MCF 10A (cell line): ENCODE measurements at regions not wholly inside any gene's neighbourhood (a gene's known extent, or its start where the extent isn't known, plus 50 kb on each side); places are given as distances from the start of the nearest gene placed in this dataset.

Source experiments
- BruUV-seq: library from RNA; stranded (reverse); fragments of 400-500 nt; replicated peaks from 2 replicates; lab custom pipeline; 2021; lab: Mats Ljungman, UMichigan
- CTCF ChIA-PET: fragments of 300-600 bp; sonication (Branson Sonifier 250); formaldehyde crosslinking; extraction: SDS; loops from one replicate; lab custom pipeline; 2021; ENCODE audit warnings: antibody characterized with exemption, inconsistent platforms; lab: Yijun Ruan, JAX
- POLR2A ChIA-PET: fragments of 300-600, 350-650 bp; sonication (Branson Sonifier 250); formaldehyde crosslinking; extraction: SDS; loops from one replicate; lab custom pipeline; 2020; ENCODE audit warnings: antibody characterized with exemption, inconsistent platforms; lab: Yijun Ruan, JAX
- DNase-seq: peaks from one replicate; pipeline ENCODE4 v3.0.0-alpha.2; 2018; ENCODE audit not compliant: unreplicated experiment
- H3K27ac Mint-ChIP-seq: one replicate; pipeline ENCODE4 v1.8.0; 2022; ENCODE audit warnings: mild to moderate bottlenecking, low read depth, mixed read lengths; ENCODE audit not compliant: unreplicated experiment
- H3K27me3 Mint-ChIP-seq: one replicate; pipeline ENCODE4 v1.8.0; 2022; ENCODE audit warnings: mixed read lengths; ENCODE audit not compliant: insufficient read depth, unreplicated experiment
- H3K36me3 Mint-ChIP-seq: one replicate; pipeline ENCODE4 v1.8.0; 2022; ENCODE audit warnings: mild to moderate bottlenecking, moderate library complexity, mixed read lengths; ENCODE audit not compliant: insufficient read depth, unreplicated experiment
- H3K4me1 Mint-ChIP-seq: one replicate; pipeline ENCODE4 v1.8.0; 2022; ENCODE audit warnings: mixed read lengths; ENCODE audit not compliant: insufficient read depth, unreplicated experiment
- H3K4me3 Mint-ChIP-seq: one replicate; pipeline ENCODE4 v1.8.0; 2022; ENCODE audit warnings: mild to moderate bottlenecking, moderate library complexity, mixed read lengths; ENCODE audit not compliant: unreplicated experiment
- H3K9me3 Mint-ChIP-seq: one replicate; pipeline ENCODE4 v1.8.0; 2022; ENCODE audit warnings: mixed read lengths; ENCODE audit not compliant: unreplicated experiment
- intact Hi-C: fragments of 100-400 bp; cut with micrococcal nuclease; formaldehyde crosslinking; loops from 2 replicates; pipeline ENCODE4 v1.14.1; 2022
- TF ChIP-seq, protein P1 (sequence below): fragments of 200-600 bp; IDR thresholded peaks from one replicate; pipeline ENCODE4 v1.8.0; 2022; ENCODE audit warnings: antibody characterized with exemption, mild to moderate bottlenecking; ENCODE audit not compliant: unreplicated experiment

DNA sequence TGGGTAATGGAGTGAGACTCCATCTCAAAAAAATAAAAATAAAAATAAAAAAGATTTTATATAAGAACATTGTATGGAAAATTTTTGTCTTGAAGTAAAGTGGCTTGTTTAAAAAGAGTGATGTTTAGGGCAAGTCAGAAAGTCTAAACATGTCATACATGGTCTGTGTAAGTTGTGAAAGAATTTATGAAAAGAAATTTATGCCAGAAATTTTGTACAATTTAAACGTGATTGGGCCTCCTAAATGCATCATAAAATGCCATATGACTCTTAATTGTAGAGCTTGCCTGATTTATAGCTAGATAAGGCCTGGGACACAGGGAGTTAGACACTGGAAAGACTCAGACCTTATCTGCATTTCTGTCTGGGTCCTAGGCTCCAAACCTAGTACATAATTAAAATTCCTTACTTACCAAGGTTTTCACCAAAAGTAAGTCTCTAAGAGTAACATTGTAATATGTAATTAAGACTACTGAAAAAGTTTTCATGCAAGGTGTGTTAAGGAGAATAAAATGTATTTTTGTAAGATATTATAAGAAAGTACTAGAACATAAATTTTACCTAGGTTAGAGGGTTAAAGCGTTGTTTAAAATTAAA is 110.5 kb downstream of the AASDHPPT start:
- peak; percentile 17 for DNase-seq
- intact Hi-C loops: no loop called here

DNA sequence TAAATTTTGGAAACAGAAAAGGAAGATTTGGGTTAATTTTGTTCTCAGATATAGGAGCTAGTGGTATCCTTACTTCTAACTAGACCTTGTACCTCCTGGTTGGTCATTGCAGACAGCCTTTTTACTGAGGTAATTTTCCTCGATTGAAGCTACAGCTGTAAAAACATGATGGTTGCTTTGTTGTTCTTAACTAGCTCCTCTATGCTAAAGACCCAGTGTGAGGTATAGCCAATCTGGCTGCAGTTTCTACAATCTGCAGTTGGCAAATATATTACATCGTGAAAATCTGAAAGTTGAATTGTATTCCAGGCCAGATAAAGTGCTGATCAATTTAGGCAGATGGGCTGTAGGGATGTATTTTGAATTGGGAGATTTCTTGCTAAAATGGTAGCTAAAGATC is 116.5 kb downstream of the AASDHPPT start:
- POLR2A ChIA-PET: interaction anchor here (0.7 kb wide), 1 partner anchor 12 kb away, joined by 3 read pairs; no protein-coding TSS in a partner anchor
- BruUV-seq: no TSS peak
- intact Hi-C loops: no loop called here
- Mint-ChIP-seq H3K36me3 (no peaks in the 10 kb centered on the region), H3K4me1 (no peaks in the 10 kb centered on the region), H3K27me3 (no peaks in the 10 kb centered on the region), H3K27ac (no peak overlapping the region), H3K9me3 (no peaks in the 10 kb centered on the region), H3K4me3 (no peak overlapping the region)
- TF ChIP-seq, protein P1, sequence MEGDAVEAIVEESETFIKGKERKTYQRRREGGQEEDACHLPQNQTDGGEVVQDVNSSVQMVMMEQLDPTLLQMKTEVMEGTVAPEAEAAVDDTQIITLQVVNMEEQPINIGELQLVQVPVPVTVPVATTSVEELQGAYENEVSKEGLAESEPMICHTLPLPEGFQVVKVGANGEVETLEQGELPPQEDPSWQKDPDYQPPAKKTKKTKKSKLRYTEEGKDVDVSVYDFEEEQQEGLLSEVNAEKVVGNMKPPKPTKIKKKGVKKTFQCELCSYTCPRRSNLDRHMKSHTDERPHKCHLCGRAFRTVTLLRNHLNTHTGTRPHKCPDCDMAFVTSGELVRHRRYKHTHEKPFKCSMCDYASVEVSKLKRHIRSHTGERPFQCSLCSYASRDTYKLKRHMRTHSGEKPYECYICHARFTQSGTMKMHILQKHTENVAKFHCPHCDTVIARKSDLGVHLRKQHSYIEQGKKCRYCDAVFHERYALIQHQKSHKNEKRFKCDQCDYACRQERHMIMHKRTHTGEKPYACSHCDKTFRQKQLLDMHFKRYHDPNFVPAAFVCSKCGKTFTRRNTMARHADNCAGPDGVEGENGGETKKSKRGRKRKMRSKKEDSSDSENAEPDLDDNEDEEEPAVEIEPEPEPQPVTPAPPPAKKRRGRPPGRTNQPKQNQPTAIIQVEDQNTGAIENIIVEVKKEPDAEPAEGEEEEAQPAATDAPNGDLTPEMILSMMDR: no peak
- no peak for DNase-seq
- CTCF ChIA-PET: interaction anchor here (0.5 to 0.6 kb wide), 2 partner anchors 38 to 844 kb away, joined by 3 to 4 read pairs; no protein-coding TSS in a partner anchor

More for the DNA sequence above, 110.5 kb downstream of the AASDHPPT start:
- Mint-ChIP-seq H3K36me3 (peaks cover 6% of the 10 kb centered on the region), H3K27ac (no peak overlapping the region), H3K27me3 (no peaks in the 10 kb centered on the region), H3K4me3 (no peak overlapping the region), H3K9me3 (no peaks in the 10 kb centered on the region), H3K4me1 (no peaks in the 10 kb centered on the region)
- ChIA-PET POLR2A (interaction anchor here (0.6 to 1.1 kb wide), 2 partner anchors 9 to 48 kb away, joined by 3 read pairs; no protein-coding TSS in a partner anchor), CTCF (interaction anchor here (0.5 to 0.7 kb wide), 2 partner anchors 130 to 132 kb away, joined by 3 read pairs; no protein-coding TSS in a partner anchor)
- no TSS peak for BruUV-seq
- TF ChIP-seq, protein P1: no peak

DNA sequence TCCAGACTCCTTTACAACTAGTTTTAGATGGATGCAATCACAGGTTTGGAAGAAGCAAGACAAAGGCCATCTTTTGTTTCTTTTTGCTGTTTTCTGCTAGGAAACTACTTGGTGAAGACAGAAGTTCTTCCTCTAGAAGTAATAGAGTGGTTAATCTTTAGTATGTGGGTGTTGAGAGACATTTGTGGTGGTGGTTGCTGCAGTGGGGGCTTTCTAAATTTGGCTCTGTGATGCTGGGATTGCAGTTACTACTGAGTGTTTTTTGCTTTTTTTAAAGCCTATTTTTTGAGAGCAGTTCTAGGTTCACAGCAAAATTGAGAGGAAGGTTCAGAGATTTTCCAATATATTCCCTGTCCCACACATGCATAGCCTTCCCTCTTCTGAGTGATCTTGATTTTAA is 120.0 kb downstream of the AASDHPPT start:
- no peak overlapping the region for H3K27ac Mint-ChIP-seq
- no TSS peak for BruUV-seq
- TF ChIP-seq, protein P1: no peak
- POLR2A ChIA-PET: no interaction called here
- no peak overlapping the region for H3K4me3 Mint-ChIP-seq
- H3K9me3 Mint-ChIP-seq: no peaks in the 10 kb centered on the region
- intact Hi-C loops: no loop called here
- H3K27me3 Mint-ChIP-seq: no peaks in the 10 kb centered on the region
- no peak for DNase-seq
- no peaks in the 10 kb centered on the region for H3K4me1 Mint-ChIP-seq
- H3K36me3 Mint-ChIP-seq: no peaks in the 10 kb centered on the region
- CTCF ChIA-PET: no interaction called here

DNA sequence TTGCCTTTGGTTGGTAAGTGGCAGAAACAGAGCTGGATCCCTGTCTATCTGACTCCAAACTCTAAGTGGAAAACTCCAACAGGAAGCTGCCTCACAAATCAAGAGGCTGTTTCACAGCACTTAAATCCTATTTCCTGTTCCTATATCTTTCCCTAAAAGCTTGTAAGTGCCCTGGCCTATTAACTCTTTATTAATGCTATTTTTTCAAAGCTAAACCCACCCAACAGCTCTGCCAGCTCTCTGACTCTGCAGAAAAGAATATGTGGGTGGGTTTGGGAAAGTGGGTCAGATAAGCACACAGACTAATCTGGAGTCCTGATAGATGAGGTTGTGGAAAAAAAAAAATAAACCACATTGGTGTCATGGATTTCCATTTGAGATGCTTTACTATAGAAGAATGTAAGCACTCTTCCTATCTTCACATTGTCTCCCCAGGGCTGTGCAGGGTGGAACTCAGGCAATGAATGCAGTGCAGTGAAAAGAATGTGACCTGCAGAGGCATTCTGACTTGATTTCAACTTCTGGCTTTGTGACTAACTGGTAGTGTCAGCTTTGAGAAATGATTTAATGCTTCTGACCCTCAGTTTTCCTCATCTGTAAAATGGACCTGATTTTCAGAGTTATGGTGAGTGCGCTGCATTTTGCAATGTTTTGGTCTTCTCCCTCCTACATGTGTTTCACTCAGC is 125.6 kb downstream of the AASDHPPT start:
- Mint-ChIP-seq H3K4me1 (no peaks in the 10 kb centered on the region), H3K4me3 (no peak overlapping the region), H3K27me3 (no peaks in the 10 kb centered on the region), H3K9me3 (no peaks in the 10 kb centered on the region), H3K36me3 (no peaks in the 10 kb centered on the region), H3K27ac (no peak overlapping the region)
- intact Hi-C loops: no loop called here
- ChIA-PET CTCF (interaction anchor here (0.7 to 0.9 kb wide), 2 partner anchors 13 to 16 kb away, joined by 3 to 5 read pairs; no protein-coding TSS in a partner anchor), POLR2A (interaction anchor here (0.8 kb wide), 1 partner anchor 17 kb away, joined by 3 read pairs; no protein-coding TSS in a partner anchor)
- DNase-seq: no peak
- no TSS peak for BruUV-seq
- TF ChIP-seq, protein P1: no peak
